Muscle of back (tissue), 3 donors: ENCODE measurements at regions not wholly inside any gene's neighbourhood (a gene's known extent, or its start where the extent isn't known, plus 50 kb on each side); places are given as distances from the start of the nearest gene placed in this dataset.
"Not testable (repeated sequence)": the region's sequence is repeated elsewhere in the genome, so short reads cannot be mapped to it uniquely, and the experiment has no call there.

Experiments
- DNase-seq, 3 donors: peaks; one replicate each; pipeline versions ENCODE4 v3.0.0 to v3.0.0-alpha.2; 2013

DNA sequence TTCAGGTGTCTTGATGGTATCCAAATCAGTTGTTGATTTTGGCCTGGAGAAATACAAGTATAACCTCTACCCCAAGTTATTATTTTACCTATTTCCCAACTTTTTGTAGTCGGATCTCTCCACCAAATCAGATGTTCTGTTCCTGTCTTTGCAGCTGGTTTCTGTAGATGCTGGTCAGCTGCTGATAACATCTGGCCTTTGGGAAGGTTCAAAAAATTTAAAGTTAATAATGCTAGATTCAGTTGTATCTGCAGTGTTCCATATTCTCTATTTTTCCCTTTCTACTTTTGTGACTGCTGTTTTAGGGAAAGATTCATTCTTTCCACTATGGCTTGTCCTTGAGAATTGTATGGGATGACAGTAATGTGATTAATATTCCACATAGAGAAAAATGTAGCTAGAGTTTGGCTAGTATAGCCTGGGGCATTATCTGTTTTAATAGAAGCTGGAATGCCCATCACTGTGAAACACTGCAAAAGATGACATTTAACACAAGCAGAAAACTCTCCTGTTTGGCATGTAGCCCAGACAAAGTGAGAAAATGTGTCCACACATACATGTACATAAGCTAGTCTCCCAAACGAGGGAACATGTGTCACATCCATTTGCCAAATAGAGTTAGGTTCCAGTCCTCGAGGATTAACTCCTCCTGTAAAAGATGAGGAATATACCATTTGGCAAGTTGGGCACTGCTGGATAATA is 99.2 kb downstream of the ZNF100 start:
- DNase-seq: peak in 2 of 3 donors; percentile 21 to 33

DNA sequence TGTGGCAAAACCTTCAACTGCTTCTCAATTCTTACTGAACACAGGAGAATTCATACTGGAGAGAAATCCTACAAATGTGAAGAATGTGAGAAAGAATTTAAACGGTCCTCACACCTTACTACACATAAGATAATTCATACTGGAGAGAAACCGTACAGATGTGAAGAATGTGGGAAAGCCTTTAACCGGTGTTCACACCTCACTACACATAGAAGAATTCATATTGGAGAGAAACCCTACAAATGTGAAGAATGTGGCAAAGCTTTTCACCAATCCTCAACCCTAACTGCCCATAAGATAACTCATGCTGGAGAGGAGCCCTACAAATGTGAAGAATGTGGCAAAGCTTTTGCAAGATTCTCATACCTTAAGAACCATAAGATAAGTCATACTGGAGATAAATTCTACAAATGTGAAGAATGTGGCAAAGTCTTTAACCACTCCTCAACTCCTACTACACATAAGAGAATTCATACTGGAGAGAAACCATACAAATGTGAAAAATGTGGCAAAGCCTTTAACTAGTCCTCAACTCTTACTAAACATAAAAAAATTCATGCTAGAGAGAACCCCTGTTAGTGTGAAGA is 111.7 kb downstream of the ZNF100 start:
- no peak for DNase-seq

DNA sequence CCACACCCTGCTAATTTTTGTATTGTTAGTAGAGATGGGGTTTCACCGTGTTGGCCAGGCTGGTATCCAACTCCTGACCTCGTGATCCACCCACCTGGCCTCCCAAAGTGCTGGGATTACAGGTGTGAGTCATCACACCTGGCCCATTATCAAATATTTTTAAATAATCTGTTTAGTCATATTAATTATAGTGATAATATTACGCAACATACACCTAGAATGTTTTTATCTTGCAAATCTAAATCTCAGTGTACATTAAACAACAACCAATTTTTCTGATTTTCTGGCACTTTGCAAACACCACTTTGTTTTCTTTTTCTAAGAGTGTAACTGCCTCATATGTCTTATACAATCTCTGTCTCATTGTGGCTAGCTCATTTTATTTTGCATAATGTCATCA is 115.9 kb downstream of the ZNF100 start:
- DNase-seq: not testable (repeated sequence)

DNA sequence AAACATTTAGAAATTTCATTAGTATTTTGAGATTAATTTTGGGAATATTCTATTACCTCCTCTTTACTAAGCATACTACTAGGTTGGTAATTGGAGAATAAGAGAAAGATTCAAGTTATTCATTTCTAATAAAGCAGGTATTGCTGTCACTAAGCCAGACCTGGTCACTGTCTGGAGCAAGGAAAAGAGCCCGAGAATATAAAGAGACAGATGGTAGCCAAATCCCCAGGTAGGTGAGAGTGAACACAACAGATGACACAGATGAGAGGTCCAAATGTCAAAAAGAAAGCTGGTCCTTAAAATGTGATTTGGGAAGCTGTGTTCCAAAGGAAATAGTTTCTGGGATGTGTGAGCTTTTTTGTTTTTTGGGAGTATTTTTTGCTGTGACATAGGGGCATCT is 128.6 kb downstream of the ZNF100 start:
- no peak for DNase-seq

DNA sequence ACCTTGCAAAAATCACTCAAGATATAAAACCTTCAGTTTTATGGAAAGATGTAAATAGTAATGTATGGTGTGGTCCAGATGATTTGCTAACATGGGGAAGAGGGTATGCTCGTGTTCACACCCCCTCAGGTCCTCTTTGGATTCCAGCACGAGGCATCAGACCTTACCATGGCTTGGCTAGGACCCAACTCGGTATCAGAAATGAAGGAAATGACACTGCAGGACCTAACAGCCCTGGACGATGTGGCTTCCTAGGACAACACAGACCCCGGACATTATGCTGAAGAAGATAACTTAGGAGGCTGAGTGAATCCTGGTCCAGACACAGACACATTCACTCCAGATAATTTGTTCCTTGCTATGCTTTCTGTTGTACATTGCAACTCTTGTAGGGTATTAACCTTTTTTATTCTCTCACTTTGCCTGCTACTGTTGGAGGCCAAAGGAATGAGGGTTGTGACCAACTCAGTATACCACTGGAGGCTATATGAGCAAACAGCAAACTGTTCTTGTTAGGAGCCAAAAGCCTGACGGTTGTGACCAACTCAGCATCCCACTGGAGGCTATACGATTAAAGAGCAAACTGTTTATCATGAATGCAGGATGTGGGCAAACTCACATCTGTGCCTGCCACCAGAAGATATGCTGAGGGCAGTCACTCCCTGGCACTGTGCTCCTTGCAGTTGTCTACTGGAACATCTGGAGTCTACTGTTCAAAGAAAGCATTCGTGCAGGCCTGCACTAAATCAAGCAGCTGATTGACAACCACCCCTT is 121.7 kb downstream of the ZNF429 start:
- no peak for DNase-seq

DNA sequence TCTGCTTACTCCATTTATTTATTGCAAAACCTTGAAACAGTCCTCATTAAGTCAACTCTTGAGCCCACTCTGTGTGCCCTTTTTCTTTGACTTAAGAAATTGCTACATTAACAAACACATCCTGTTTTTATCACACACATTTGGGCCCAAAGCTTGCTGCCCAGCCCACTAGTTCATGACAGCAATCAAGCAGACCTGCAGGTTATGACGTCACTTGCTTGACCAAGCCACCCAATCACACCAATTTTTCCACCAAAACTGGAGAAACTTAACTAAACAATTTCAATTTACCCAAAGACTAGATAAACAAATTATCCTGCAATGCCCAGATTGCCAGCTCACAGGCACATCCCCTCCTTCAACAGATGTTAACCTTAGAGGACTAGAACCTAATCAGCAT is 120.7 kb downstream of the ZNF429 start:
- DNase-seq: no peak

DNA sequence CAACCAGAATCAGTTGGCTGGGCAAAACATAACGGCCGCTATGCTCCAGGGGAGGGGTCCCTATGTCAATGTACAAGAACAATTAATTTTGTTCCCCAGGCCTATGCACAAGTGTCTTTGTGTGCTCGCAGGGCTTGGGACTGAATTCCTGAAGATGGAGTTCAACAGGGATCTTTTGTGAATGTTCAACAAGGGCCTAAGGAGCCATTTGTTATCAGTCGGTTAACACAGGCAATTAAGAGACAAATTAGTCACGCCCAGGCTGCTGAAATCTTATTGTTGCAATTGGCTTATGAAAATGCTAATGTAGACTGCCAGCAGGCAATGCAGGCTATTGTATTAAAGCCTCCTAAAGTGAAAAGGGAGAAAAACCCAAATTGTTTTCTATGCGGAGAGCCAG is 117.5 kb downstream of the ZNF429 start:
- no peak for DNase-seq

DNA sequence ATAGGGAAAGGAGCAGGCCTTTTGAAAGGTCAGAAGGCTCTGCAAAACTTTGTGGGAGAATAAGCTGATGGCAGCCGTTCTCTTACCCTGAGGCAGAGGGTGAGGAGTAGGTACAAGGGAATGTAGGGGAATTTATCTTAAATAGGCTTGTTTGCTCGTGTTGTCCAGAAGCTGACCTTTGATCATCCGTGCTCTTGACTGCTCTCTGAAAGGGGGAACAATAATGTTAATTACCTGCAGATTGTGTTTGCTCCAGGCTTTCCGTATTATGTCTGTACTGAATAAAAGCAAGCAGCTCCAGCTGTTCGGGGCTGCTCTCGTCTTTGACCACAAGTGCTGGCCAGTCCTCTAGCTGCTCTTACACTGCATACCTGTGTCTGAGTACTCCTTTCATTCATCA is 116.3 kb downstream of the ZNF429 start:
- DNase-seq: no peak

DNA sequence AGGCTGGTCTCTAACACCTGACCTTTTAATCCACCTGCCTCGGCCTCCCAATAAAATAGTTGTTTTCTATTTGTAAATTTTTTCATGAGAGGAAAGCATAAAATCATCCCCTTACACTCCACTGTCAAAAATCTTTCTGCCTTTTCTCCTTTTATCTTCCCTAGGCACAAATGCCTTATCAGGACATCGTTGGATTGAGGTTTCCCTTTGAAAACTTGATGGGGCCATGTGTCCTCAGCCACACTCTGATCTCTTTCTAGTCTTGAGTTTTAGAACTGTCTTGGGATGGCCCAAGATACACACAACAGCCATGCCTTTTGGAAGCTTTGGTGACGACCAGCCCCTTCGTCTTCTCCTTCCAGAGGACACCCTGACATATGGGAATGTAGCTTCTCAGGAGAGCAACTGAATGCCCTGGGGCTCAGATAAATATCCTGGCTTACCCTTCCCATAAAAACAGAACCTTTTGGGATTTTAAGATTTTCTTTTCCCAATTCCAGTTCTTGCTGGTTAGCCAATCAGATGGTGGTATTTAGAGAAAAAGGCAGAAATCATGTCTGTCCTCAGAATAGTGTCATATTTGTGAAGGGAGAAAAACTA is 112.4 kb downstream of the ZNF429 start:
- DNase-seq: no peak

DNA sequence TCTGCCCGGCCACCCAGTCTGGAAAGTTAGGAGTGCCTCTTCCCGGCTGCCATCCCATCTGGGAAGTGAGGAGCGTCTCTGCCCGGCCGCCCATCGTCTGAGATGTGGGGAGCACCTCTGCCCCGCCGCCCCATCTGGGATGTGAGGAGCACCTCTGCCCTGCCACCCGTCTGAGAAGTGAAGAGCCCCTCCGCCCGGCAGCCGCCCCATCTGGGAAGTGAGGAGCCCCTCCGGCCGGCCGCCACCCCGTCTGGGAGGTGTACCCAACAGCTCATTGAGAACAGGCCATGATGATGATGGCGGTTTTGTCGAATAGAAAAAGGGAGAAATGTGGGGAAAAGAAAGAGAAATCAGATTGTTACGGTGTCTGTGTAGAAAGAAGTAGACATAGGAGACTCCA is 109.4 kb downstream of the ZNF429 start:
- DNase-seq: not testable (repeated sequence)

DNA sequence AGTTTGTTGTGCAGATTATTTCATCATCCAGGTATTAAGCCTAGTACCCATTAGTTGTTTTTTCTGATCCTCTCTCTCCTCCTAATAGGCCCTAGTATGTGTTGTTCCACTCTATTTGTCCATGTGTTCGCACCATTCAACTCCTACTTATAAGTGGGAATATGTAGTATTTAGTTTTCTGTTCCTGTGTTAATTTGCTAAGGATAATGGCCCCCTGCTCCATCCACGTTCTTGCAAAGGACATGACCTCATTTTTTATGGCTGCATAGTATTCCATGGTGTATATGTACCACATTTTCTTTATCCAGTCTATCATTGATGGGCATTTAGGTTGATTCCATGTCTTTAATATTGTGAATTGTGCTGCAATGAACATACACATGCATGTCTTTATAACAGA is 107.8 kb downstream of the ZNF429 start:
- DNase-seq: not testable (repeated sequence)

DNA sequence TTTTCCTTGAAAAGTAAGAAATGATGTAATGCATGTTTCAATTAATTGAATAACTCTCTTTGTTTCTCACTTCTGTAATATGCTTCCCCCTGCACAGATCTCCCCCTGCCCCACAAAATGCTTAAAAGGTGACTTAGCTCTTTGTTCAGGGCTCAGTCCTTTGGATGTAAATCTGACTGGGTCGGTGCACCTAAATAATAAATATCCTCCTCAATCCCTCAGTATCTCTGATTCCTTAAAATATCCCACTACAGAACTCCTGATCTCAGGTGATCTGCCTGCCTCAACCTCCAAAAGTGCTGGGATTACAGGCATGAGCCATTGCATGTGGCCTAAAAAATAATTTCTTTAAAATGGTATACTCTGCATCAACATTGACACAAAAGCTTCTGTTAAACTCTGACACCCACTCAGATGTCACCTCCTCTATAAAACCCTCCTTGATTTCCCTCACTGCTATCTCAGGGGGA is 107.0 kb downstream of the ZNF429 start:
- no peak for DNase-seq

DNA sequence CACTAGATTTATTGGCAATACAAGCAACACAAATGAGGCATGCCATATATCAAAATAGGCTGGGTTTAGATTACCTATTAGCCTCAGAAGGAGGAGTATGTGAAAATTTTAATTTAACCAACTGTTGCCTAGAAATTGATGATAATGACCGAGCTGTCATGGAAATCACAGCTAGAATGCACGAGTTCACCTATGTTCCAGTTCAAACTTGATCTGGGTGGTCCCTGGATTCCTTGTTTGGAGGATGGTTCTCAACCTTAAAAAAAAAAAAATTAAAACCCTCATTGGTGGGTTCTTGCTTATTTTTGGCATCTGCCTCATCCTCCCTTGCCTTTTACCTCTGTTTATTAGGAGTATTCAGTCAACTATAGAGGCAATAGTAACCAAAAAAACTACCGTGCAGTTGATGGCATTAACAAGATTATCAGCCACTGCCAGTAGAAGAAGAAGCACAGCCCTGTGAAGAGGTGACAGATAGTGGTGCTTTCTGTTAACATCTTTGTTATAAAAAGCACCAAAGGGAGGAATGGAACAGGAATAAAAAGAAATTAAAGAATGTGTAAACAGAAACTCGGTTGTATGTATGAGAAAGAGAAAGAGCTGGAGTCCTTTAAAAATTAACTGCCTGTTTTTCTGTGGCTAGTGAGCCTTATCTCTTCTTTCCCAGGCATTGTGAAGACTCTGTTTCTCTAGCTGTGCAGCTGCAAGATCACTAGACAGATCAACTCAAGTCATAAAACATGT is 106.4 kb downstream of the ZNF429 start:
- DNase-seq: no peak

DNA sequence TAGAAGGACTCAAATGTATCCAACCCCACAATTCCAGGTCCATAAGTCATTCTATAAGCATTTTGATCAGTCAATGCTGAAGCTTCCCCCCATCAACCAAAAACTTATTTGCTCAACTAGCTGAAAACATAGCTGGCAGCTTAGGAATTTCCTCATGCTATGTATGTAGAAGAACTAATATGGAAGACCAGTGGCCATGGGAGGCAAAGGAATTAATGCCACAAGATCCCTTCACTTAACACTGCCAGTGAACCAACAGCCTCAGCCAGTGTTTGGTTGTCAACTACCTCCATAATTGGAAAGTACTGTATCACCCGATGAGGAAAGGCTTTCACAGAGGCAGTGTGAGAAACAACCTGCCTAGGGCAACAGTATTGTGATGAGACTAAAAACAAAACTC is 105.4 kb downstream of the ZNF429 start:
- no peak for DNase-seq

DNA sequence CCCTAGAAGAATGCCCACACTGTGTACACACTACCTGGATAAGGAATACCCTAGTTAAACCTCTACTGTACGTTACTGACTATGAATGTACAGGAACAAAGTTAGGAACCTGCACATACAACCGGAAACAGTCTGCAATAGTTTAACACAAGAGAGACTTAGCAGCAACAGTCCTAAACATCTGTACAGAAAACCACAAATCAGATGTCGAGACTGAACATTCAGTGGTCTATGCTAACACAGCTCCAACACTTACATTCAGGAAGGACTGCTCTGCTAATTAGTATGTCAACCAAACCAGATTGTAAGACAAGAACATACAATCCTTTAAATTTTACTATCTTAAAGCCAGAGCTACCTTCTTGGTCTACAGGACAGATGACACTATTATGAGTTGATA is 104.9 kb downstream of the ZNF429 start:
- DNase-seq: no peak

DNA sequence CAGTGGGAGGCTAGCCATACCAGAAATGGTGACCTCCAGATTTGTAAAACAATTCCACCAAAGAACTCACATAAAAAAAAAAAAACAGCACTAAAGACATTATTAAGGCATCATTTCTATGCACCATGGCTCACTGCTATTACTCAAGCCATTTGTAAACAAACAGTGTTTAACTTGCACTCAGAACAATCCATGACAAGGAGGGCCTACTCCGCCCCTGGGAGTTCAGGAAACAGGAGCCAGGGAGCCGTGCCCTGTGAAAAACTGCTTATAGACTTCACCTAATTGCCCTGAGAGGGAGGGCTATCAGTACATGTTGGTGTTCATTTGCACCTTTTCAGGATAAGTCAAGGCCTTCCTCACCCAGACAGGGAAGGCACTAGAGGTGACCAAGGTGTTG is 103.2 kb downstream of the ZNF429 start:
- no peak for DNase-seq

DNA sequence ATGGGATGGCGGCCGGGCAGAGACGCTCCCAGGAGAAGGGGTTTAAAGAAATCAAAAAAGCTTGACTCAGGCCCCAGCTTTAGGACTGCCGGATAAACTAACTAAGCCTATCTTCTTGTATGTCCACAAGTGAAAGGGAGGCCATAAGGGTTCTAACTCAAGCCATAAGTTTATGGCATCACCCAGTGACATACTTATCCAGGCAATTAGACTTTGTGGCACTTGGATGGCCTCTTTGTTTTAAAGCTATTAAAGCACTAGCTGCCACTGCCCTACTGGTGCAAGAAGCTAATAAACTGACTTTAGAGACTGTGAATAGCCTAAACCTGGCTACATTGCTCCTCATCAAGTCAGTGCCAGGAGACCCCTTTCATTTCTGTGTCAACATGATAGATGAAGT is 102.0 kb downstream of the ZNF429 start:
- peak in 1 of 3 donors; percentile 29 for DNase-seq

DNA sequence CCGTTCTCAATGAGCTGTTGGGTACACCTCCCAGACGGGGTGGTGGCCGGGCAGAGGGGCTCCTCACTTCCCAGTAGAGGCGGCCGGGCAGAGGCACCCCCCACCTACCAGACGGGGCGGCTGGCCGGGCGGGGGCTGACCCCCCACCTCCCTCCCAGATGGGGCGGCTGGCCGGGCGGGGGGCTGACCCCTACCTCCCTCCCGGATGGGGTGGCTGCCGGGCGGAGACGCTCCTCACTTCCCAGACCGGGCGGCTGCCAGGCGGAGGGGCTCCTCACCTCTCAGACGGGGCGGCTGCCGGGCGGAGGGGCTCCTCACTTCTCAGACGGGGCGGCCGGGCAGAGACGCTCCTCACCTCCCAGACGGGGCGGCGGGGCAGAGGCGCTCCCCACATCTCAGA is 101.6 kb downstream of the ZNF429 start:
- DNase-seq: not testable (repeated sequence)

DNA sequence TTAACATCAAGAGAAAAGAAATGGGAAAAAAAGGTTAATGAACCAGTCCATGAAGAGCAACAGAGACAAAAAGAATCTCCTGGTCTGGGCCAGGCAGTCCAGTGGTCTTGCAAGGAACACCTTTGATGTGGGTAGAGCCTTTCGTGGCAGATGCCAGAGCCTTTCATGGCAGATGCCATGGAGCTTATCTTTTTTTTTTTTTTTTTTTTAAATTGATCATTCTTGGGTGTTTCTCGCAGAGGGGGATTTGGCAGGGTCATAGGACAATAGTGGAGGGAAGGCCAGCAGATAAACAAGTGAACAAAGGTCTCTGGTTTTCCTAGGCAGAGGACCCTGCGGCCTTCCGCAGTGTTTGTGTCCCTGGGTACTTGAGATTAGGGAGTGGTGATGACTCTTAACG is 100.9 kb downstream of the ZNF429 start:
- not testable (repeated sequence) for DNase-seq

DNA sequence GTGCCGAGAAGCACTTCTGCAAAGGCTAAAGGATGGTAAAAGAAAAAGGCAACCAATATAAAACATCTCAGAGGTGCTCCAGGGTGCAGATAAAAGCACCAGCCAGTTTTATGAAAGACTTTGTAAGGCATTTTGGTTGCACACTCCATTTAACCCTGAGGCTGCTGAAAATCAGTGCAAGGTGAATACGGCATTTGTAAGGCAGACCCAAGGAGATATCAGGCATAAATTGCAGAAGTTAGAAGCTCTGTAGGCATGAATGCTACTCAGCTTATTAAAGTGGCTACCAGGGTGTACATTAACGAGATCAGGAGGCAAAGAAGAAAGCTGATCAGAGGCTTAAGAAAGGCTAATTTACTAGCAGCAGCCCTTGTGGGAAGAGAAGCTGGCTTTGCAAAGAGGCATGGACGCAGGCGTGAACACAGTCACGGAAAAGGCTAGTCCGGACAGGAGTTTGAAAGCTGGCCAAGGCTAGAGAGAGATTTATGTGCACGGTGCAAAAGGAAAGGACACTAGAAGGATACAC is 99.6 kb downstream of the ZNF429 start:
- peak in 2 of 3 donors; percentile 21 to 61 for DNase-seq
